Transverse colon (tissue), 4 donors: ENCODE measurements at regions not wholly inside any gene's neighbourhood (a gene's known extent, or its start where the extent isn't known, plus 50 kb on each side); places are given as distances from the start of the nearest gene placed in this dataset.

Source experiments
- DNase-seq: peaks from one replicate; pipeline ENCODE4 v3.0.0-alpha.2; 2019
- H3K27ac ChIP-seq, 4 donors: fragments of 200-600 bp; sonication (generic); 2 replicates each; pipeline ENCODE4 v1.5.1; 2016 to 2018; ENCODE audit warnings: inconsistent platforms in 4 of 4
- H3K27me3 ChIP-seq: fragments of 200-600 bp; sonication (generic); 2 replicates; pipeline ENCODE4 v1.5.1; 2017; ENCODE audit warnings: inconsistent platforms
- H3K36me3 ChIP-seq, 4 donors: fragments of 200-600 bp; sonication (generic); 2 replicates each; pipeline ENCODE4 v1.5.1; 2017 to 2019; ENCODE audit warnings: inconsistent platforms in 4 of 4
- H3K4me1 ChIP-seq, 4 donors: fragments of 200-600 bp; sonication (generic); 2 replicates each; pipeline ENCODE4 v1.5.1; 2017 to 2020; ENCODE audit warnings: inconsistent platforms in 4 of 4
- H3K4me3 ChIP-seq, 4 donors: fragments of 200-600 bp; sonication (generic); 1 replicate in 1 of 4; 2 replicates in 3 of 4; pipeline versions ENCODE4 v1.5.1 to v1.6.1; 2017 to 2019; ENCODE audit warnings: inconsistent platforms in 4 of 4
- H3K9me3 ChIP-seq, 2 donors: fragments of 200-600 bp; sonication (generic); 2 replicates each; pipeline ENCODE4 v1.5.1; 2017 to 2019; ENCODE audit warnings: inconsistent platforms in 2 of 2
- EP300 ChIP-seq: sonication (generic); formaldehyde crosslinking; IDR thresholded peaks from one replicate; pipeline ENCODE4 v1.6.1; 2017; ENCODE audit warnings: antibody characterized with exemption, low read depth
- POLR2A ChIP-seq: fragments of 450-650 bp; IDR thresholded peaks from one replicate; pipeline ENCODE4 v1.6.1; 2016; ENCODE audit warnings: antibody characterized with exemption, mild to moderate bottlenecking, moderate library complexity
- POLR2AphosphoS5 ChIP-seq, 3 donors: sonication (generic); formaldehyde crosslinking; IDR thresholded peaks; one replicate each; pipeline ENCODE4 v1.6.1; 2016; ENCODE audit warnings: antibody characterized with exemption in 3 of 3
- WGBS, 2 donors: methylation state at CpG; one replicate each; pipeline ENCODE4 v1.1.5; 2018; ENCODE audit warnings: low coverage in 1 of 2; 5-methylcytosine and 5-hydroxymethylcytosine counted together
- in situ Hi-C, 4 donors: fragments of 200-750 bp; cut with MboI; loops; one replicate each; pipeline versions ENCODE4 v1.15.0 to v1.15.1; 2017; ENCODE audit warnings: low sequenced_read_pairs in 3 of 4, low pct_ligation_motif_present in 1 of 4, low pct_unique_long_range_greater_than_20kb in 1 of 4
- intact Hi-C: fragments of 100-400 bp; cut with DNase I; formaldehyde crosslinking; loops from one replicate; pipeline ENCODE4 v1.15.1; 2023; ENCODE audit warnings: low total_unique reads
- TF ChIP-seq, protein P1 (sequence below), 5 experiments: fragments of 200-600 bp in 3 of 5; fragments of 450-650 bp in 2 of 5; sonication (generic) in 3 of 5; IDR thresholded peaks; 1 replicate in 2 of 5; 2 replicates in 3 of 5; pipeline ENCODE4 v1.5.1; 2016 to 2017; ENCODE audit warnings: antibody characterized with exemption in 5 of 5, inconsistent platforms in 3 of 5, mild to moderate bottlenecking in 2 of 5, moderate library complexity in 1 of 5

DNA sequence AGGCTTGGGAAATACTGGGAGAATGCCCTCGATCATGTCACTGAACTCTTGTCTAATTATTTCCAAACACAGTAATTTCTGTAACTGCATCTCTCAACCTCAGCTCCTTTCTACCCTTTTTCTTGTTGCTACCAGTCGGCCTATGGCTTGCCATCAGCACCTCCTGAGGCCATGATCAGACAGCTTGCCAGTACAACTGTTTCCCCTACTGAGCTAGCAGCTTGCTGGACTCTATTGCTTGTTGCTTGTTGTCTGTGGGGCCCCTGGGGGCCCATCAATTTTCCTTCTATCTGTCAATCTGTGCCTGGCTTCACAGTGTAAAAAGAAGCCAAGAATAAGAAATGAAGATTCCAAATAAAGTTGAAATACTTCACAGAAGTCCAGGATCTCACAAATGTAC is 123.9 kb downstream of the OPN5 start:
- no peaks in the 10 kb centered on the region for H3K27me3 ChIP-seq

DNA sequence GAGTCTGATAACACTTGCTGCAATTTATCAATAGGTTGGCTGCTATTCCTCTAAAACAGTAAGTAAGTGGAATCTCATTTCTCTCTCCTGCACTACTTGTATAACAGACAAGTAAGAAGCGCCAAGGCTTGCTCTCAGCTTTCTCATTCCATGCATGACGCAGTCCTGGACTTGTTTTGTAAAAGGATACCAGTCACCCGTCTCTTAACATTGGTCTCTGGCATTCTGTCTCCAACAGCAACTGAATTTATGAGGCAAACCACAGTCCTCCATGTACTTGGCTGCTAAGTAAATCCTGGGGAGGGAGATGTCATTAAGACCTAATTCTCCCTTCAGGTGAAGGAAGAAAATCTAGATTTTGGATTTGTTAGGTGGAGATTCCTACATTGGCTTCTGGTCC is 115.4 kb downstream of the OPN5 start:
- TF ChIP-seq EP300, result no peak
- TF ChIP-seq, protein P1, sequence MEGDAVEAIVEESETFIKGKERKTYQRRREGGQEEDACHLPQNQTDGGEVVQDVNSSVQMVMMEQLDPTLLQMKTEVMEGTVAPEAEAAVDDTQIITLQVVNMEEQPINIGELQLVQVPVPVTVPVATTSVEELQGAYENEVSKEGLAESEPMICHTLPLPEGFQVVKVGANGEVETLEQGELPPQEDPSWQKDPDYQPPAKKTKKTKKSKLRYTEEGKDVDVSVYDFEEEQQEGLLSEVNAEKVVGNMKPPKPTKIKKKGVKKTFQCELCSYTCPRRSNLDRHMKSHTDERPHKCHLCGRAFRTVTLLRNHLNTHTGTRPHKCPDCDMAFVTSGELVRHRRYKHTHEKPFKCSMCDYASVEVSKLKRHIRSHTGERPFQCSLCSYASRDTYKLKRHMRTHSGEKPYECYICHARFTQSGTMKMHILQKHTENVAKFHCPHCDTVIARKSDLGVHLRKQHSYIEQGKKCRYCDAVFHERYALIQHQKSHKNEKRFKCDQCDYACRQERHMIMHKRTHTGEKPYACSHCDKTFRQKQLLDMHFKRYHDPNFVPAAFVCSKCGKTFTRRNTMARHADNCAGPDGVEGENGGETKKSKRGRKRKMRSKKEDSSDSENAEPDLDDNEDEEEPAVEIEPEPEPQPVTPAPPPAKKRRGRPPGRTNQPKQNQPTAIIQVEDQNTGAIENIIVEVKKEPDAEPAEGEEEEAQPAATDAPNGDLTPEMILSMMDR (IDR thresholded peaks at IDR 0.05), result no peak
- no peak for TF ChIP-seq POLR2AphosphoS5 (IDR thresholded peaks at IDR 0.05)
- in situ Hi-C loops (no loop called here), intact Hi-C loops (no loop called here)
- peaks cover 0 to 3% of the 10 kb centered on the region in 2 donors for H3K9me3 ChIP-seq
- H3K27me3 ChIP-seq, result no peaks in the 10 kb centered on the region
- no peak overlapping the region for H3K27ac ChIP-seq
- no peaks in the 10 kb centered on the region for H3K4me1 ChIP-seq
- no peaks in the 10 kb centered on the region for H3K36me3 ChIP-seq
- H3K4me3 ChIP-seq, result no peak overlapping the region
- 74 to 81% methylated on average over 3 of the region's 3 CpGs for WGBS, 2 donors
- DNase-seq, result no peak

More for the DNA sequence above, 123.9 kb downstream of the OPN5 start:
- TF ChIP-seq EP300 (no peak), POLR2A (no peak), POLR2AphosphoS5 (IDR thresholded peaks at IDR 0.05) (no peak)
- TF ChIP-seq, protein P1 (IDR thresholded peaks at IDR 0.05), result no peak
- Histone ChIP-seq H3K36me3 (no peaks in the 10 kb centered on the region), H3K27ac (no peak overlapping the region), H3K4me3 (no peak overlapping the region), H3K9me3 (no peaks in the 10 kb centered on the region), H3K4me1 (no peaks in the 10 kb centered on the region)
- 74 to 75% methylated on average over 2 of the region's 2 CpGs for WGBS, 2 donors
- intact Hi-C loops (no loop called here), in situ Hi-C loops (no loop called here)
- no peak for DNase-seq

DNA sequence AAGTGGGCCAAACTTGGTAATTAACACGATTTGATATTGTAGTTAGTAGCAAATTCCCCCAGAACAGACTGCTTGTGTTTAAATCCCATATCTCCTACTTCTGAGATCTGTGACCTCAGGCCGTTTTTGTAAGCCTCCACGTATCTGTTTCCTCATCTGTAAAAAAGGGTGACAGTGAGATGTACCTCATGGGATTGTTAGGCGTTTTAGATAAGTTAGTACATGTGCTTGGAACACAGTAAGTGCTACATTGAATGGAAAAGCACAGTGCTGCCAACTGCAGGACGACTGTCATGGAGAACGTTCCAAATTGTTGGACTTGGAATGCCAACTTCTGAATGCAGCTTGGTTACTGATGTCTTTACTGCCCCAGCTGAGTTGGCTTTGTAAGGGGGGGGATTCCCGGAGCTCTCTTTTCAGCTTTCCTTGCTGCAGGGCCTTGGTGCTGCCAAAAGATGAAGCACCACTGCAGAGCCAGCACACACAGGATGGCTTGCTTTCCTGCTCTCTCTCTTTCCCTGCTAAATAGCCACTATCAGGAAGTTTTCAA is 108.6 kb downstream of the OPN5 start:
- WGBS, 2 donors, result 69 to 70% methylated on average over 4 to 7 of the region's 7 CpGs
- no peaks in the 10 kb centered on the region for H3K9me3 ChIP-seq
- H3K27me3 ChIP-seq, result no peaks in the 10 kb centered on the region
- intact Hi-C loops (no loop called here), in situ Hi-C loops (no loop called here)
- H3K4me1 ChIP-seq, result no peaks in the 10 kb centered on the region
- H3K27ac ChIP-seq, result no peak overlapping the region
- no peaks in the 10 kb centered on the region for H3K36me3 ChIP-seq
- no peak overlapping the region for H3K4me3 ChIP-seq
- DNase-seq, result no peak
- no peak for TF ChIP-seq POLR2A
- TF ChIP-seq POLR2AphosphoS5 (IDR thresholded peaks at IDR 0.05), result no peak
- no peak for TF ChIP-seq EP300
- TF ChIP-seq, protein P1 (IDR thresholded peaks at IDR 0.05), result no peak

DNA sequence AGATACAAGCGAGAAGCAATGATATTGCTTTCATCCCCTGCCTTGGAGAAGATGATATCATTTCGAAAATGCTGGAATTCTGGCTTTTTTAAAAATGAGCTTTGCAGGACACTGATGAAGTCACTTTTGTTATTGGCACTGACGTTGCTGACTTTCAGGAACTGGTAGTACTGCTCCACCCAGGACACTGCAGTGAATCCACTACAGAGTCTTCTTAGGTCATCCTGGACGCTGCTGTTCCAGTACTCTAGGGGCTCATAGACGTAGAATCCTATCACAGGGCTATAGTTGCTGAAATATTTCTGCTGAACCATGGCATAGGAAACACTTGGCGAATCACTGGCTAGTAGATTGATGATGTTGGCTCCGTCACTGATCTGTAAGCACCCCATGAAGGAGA is 97.2 kb downstream of the OPN5 start:
- intact Hi-C loops, result no loop called here
- no peaks in the 10 kb centered on the region for H3K4me1 ChIP-seq
- in situ Hi-C loops, result no loop called here
- 76 to 96% methylated on average over 4 to 7 of the region's 7 CpGs for WGBS, 2 donors
- no peaks in the 10 kb centered on the region for H3K36me3 ChIP-seq
- H3K9me3 ChIP-seq, result no peaks in the 10 kb centered on the region
- no peak for DNase-seq
- TF ChIP-seq POLR2A (no peak), POLR2AphosphoS5 (IDR thresholded peaks at IDR 0.05) (no peak), EP300 (no peak)
- TF ChIP-seq, protein P1 (IDR thresholded peaks at IDR 0.05), result no peak
- H3K4me3 ChIP-seq, result no peak overlapping the region
- no peaks in the 10 kb centered on the region for H3K27me3 ChIP-seq
- no peak overlapping the region for H3K27ac ChIP-seq
